ENCODE measurements at regions not wholly inside any gene's neighbourhood (a gene's known extent, or its start where the extent isn't known, plus 50 kb on each side); places are given as distances from the start of the nearest gene placed in this dataset.

GRCh38 chr5:124623265-124623664, 123.2 kb downstream of the ZNF608 start:
- no peaks in the 10 kb centered on the region for H3K36me3 ChIP-seq (ENCODE audit: control insufficient read depth, insufficient read depth, low read length)
- no peaks in the 10 kb centered on the region for H3K79me2 ChIP-seq (ENCODE audit: control insufficient read depth, insufficient read depth, low read length)
- ATAC-seq, result no peak
- peaks cover 7 to 21% of the 10 kb centered on the region in 2 experiments; a peak in 4 of 5 replicates for H3K4me1 ChIP-seq (replicated peaks in 1 of 2; ENCODE audit: control insufficient read depth in 2 of 2, insufficient read depth in 2 of 2, low read length in 2 of 2)
- no peaks in the 10 kb centered on the region for H3K9me3 ChIP-seq (replicated peaks; ENCODE audit: control insufficient read depth, insufficient read depth, low read depth, low read length)
- ChIA-PET CTCF (ENCODE audit: low intra/inter-chr PET ratio) (no interaction called here), POLR2A (no interaction called here)
- no peak overlapping the region for H3K4me2 ChIP-seq (ENCODE audit: insufficient read depth, low read length)
- no peak overlapping the region for H3K27ac ChIP-seq (ENCODE audit: extremely low read depth, low read depth, low read length)
- DNase-seq (ENCODE audit: extremely low read depth in 1 of 4, low spot score in 3 of 4), result no peak
- in situ Hi-C loops (cut with MboI), result no loop called here
- TF ChIP-seq TFAM (CRISPR knock-in tag; conservative IDR thresholded peaks at IDR 0.05), result no peak
- TF ChIP-seq MYNN (IDR thresholded peaks at IDR 0.05), result no peak
- no peak for TF ChIP-seq MYNN (CRISPR knock-in tag; IDR thresholded peaks at IDR 0.05)
- H3K9me1 ChIP-seq (ENCODE audit: control insufficient read depth, insufficient read depth, low read length), result no peaks in the 10 kb centered on the region
- FAIRE-seq, result no peak
- 52% methylated on average over 5 of the region's 5 CpGs for WGBS (ENCODE audit: insufficient coverage, low coverage, missing lambda C conversion rate)
- no peak overlapping the region for H3K9ac ChIP-seq (ENCODE audit: insufficient read depth in 1 of 2, low read depth in 2 of 2, low read length in 2 of 2)
- no peak overlapping the region; the same call in 1 of the 2 replicates for H2AFZ ChIP-seq (ENCODE audit: low read depth, low read length)
- H3K27me3 ChIP-seq (ENCODE audit: control insufficient read depth in 2 of 2, insufficient read depth in 2 of 2, low read length in 2 of 2), result no peaks in the 10 kb centered on the region
- H3K4me3 ChIP-seq, result no peak overlapping the region
- no TSS peak for BruUV-seq (replicated peaks)
- intact Hi-C loops (cut with micrococcal nuclease), result no loop called here
- no peaks in the 10 kb centered on the region for H4K20me1 ChIP-seq (replicated peaks; ENCODE audit: control insufficient read depth, insufficient read depth, low read length)

- no TSS peak for BruUV-seq (replicated peaks)
- intact Hi-C loops (cut with micrococcal nuclease) (no loop called here), in situ Hi-C loops (cut with MboI) (no loop called here)
- FAIRE-seq (no peak), ATAC-seq (no peak), DNase-seq (ENCODE audit: extremely low read depth in 1 of 4, low spot score in 3 of 4) (no peak)
- H3K4me2 ChIP-seq (ENCODE audit: insufficient read depth, low read length), result no peak overlapping the region
- 41% methylated on average over 3 of the region's 3 CpGs for WGBS (ENCODE audit: insufficient coverage, low coverage, missing lambda C conversion rate)
- no peaks in the 10 kb centered on the region for H3K9me1 ChIP-seq (ENCODE audit: control insufficient read depth, insufficient read depth, low read length)
- no peaks in the 10 kb centered on the region for H3K36me3 ChIP-seq (ENCODE audit: control insufficient read depth, insufficient read depth, low read length)
- no peaks in the 10 kb centered on the region for H4K20me1 ChIP-seq (replicated peaks; ENCODE audit: control insufficient read depth, insufficient read depth, low read length)
- no peaks in the 10 kb centered on the region for H3K27me3 ChIP-seq (ENCODE audit: control insufficient read depth in 2 of 2, insufficient read depth in 2 of 2, low read length in 2 of 2)
- H3K4me1 ChIP-seq (replicated peaks in 1 of 2; ENCODE audit: control insufficient read depth in 2 of 2, insufficient read depth in 2 of 2, low read length in 2 of 2), result peaks cover 5 to 16% of the 10 kb centered on the region in 2 experiments; a peak in 3 of 5 replicates
- no peak overlapping the region; the same call in 1 of the 2 replicates for H2AFZ ChIP-seq (ENCODE audit: low read depth, low read length)
- no peak overlapping the region for H3K27ac ChIP-seq (ENCODE audit: extremely low read depth, low read depth, low read length)
- ChIA-PET POLR2A (no interaction called here), CTCF (ENCODE audit: low intra/inter-chr PET ratio) (no interaction called here)
- H3K9me3 ChIP-seq (replicated peaks; ENCODE audit: control insufficient read depth, insufficient read depth, low read depth, low read length), result no peaks in the 10 kb centered on the region
- no peaks in the 10 kb centered on the region for H3K79me2 ChIP-seq (ENCODE audit: control insufficient read depth, insufficient read depth, low read length)
- H3K9ac ChIP-seq (ENCODE audit: insufficient read depth in 1 of 2, low read depth in 2 of 2, low read length in 2 of 2), result no peak overlapping the region
- H3K4me3 ChIP-seq, result no peak overlapping the region
- no peak for TF ChIP-seq ERF (CRISPR knock-in tag; IDR thresholded peaks at IDR 0.05)
- no peak for TF ChIP-seq YY1 (IDR thresholded peaks at IDR 0.05; ENCODE audit: borderline replicate concordance in 1 of 3, control insufficient read depth in 1 of 3, extremely low read depth in 1 of 3, insufficient read depth in 3 of 3, insufficient read length in 1 of 3, insufficient replicate concordance in 2 of 3, low read depth in 1 of 3, low read length in 2 of 3)
- TF ChIP-seq HEY1 (CRISPR knock-in tag; IDR thresholded peaks at IDR 0.05; ENCODE audit: borderline replicate concordance), result no peak
- no peak for TF ChIP-seq MCM2 (IDR thresholded peaks at IDR 0.05; ENCODE audit: low read depth)
- TF ChIP-seq UBTF (IDR thresholded peaks at IDR 0.05; ENCODE audit: borderline replicate concordance in 1 of 2, low read depth in 2 of 2, low read length in 2 of 2), result no peak
- TF ChIP-seq ZNF699 (CRISPR knock-in tag; IDR thresholded peaks at IDR 0.05; ENCODE audit: insufficient replicate concordance), result no peak
- no peak for TF ChIP-seq ELK1 (CRISPR knock-in tag; IDR thresholded peaks at IDR 0.05)
- TF ChIP-seq SMAD4 (CRISPR knock-in tag; conservative IDR thresholded peaks at IDR 0.05), result no peak
- TF ChIP-seq CEBPG (CRISPR knock-in tag; IDR thresholded peaks at IDR 0.05), result no peak
- TF ChIP-seq CEBPG (tag; conservative IDR thresholded peaks at IDR 0.05 in 1 of 2, IDR thresholded peaks at IDR 0.05 in 1 of 2), result no peak
- no peak for TF ChIP-seq FOXK1 (CRISPR knock-in tag; IDR thresholded peaks at IDR 0.05; ENCODE audit: borderline replicate concordance)
Measured at GRCh38 chr5:124622851-124623250, 123.6 kb downstream of the ZNF608 start.

Data from K562 (cell line).